OCI-LY7 (cell line): ENCODE measurements at regions not wholly inside any gene's neighbourhood (a gene's known extent, or its start where the extent isn't known, plus 50 kb on each side); places are given as distances from the start of the nearest gene placed in this dataset.

Experiments
- CTCF ChIP-seq: fragments of 200-600 bp; sonication (generic); conservative IDR thresholded peaks from 2 replicates; pipeline ENCODE4 v1.5.1; 2014; ENCODE audit warnings: mild to moderate bottlenecking, antibody characterized with exemption, low read length, moderate library complexity, mixed read lengths
- EZH2phosphoT487 ChIP-seq: fragments of 200-600 bp; sonication (generic); IDR thresholded peaks from 2 replicates; pipeline ENCODE4 v1.6.1; 2018; ENCODE audit warnings: low read depth, borderline replicate concordance, mild to moderate bottlenecking, mixed run types, antibody characterized with exemption, low read length, moderate library complexity, mixed read lengths

GRCh38 chr16:35628976-35629375 lies 2169.6 kb downstream of the TP53TG3F start:
- TF ChIP-seq CTCF = no peak
- no peak for TF ChIP-seq EZH2phosphoT487
